ENCODE measurements at regions not wholly inside any gene's neighbourhood (a gene's known extent, or its start where the extent isn't known, plus 50 kb on each side); places are given as distances from the start of the nearest gene placed in this dataset.

DNA sequence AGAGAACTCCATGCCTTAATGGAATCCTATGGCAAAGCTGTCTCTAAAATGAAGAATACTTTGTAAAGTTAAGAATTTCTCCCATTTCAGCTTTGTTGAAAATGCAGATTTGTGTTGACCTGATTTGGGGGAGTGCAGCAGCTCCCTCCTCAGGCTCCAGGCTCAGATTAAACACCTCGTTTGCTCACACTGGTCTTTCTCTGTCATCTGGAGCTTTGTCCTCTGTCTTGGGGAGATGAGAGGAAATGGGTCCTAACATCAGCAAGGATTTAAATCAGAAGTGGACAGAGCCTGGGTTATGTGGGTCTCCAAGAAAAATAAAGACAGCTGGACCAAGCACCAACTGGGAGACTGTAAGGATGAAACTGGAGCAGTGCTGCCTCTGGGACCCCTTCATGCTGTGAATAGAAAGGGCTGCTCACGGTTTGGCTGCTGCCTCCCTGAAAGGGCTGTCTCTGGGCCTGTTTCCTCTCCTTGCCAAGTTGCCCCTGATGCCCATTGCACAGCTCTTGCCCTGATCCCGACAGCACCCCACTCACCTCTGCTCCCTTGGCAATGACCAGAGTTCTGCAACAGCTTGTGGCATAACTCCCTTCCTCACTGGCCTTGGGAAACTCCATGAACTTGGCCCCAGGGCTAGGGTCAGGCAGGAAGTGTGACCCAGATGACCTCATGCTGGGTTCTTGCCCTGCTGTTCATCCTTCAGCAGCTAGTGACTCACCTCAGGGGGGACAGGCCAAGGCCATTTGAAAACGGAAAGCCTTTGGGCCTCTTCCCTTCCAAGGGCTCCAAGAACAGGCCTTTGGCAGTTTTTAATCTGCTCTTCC is 197.2 kb downstream of the CYP26B1 start:
- no peaks in the 10 kb centered on the region for H3K9me3 ChIP-seq (ENCODE audit: low read depth)
- TF ChIP-seq, protein P1, sequence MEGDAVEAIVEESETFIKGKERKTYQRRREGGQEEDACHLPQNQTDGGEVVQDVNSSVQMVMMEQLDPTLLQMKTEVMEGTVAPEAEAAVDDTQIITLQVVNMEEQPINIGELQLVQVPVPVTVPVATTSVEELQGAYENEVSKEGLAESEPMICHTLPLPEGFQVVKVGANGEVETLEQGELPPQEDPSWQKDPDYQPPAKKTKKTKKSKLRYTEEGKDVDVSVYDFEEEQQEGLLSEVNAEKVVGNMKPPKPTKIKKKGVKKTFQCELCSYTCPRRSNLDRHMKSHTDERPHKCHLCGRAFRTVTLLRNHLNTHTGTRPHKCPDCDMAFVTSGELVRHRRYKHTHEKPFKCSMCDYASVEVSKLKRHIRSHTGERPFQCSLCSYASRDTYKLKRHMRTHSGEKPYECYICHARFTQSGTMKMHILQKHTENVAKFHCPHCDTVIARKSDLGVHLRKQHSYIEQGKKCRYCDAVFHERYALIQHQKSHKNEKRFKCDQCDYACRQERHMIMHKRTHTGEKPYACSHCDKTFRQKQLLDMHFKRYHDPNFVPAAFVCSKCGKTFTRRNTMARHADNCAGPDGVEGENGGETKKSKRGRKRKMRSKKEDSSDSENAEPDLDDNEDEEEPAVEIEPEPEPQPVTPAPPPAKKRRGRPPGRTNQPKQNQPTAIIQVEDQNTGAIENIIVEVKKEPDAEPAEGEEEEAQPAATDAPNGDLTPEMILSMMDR (IDR thresholded peaks at IDR 0.05; ENCODE audit: poor library complexity) = no peak
- no peak overlapping the region for H2AFZ ChIP-seq

DNA sequence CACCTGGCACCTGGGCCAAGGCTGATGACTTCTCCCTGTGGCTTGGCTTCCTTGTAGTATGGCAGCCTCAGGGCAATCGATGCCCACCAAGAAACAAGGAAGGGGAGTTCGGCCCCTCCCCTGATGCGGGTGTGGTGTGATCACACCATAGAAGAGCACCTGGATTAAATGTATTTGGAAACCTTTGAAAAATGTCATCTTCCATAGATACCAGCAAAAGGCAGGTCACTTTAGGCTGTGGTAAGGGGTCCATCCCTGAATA is 198.2 kb downstream of the CYP26B1 start:
- H3K79me2 ChIP-seq = no peaks in the 10 kb centered on the region
- H3K4me3 ChIP-seq = no peak overlapping the region
- DNase-seq (ENCODE audit: low spot score) = no peak
- H2AFZ ChIP-seq = no peak overlapping the region
- no peaks in the 10 kb centered on the region for H3K36me3 ChIP-seq (replicated peaks; ENCODE audit: insufficient read depth, low read depth)
- H4K20me1 ChIP-seq (ENCODE audit: insufficient read depth, poor library complexity, severe bottlenecking) = no peaks in the 10 kb centered on the region
- H3K27me3 ChIP-seq = no peaks in the 10 kb centered on the region
- no peak overlapping the region for H3K4me2 ChIP-seq
- H3K27ac ChIP-seq = no peak overlapping the region
- TF ChIP-seq EZH2phosphoT487 (IDR thresholded peaks at IDR 0.05; ENCODE audit: low read depth, severe bottlenecking, unreplicated experiment) = no peak
- no peak for TF ChIP-seq EZH2 (IDR thresholded peaks at IDR 0.05; ENCODE audit: borderline replicate concordance)
- TF ChIP-seq, protein P1 (IDR thresholded peaks at IDR 0.05; ENCODE audit: poor library complexity) = no peak
- no peaks in the 10 kb centered on the region for H3K9me2 ChIP-seq (replicated peaks; ENCODE audit: insufficient read depth)
- H3K9me3 ChIP-seq (ENCODE audit: low read depth) = no peaks in the 10 kb centered on the region
- WGBS (ENCODE audit: low lambda C conversion rate, missing lambda C conversion rate) = 92% methylated on average over 3 of the region's 3 CpGs
- no peaks in the 10 kb centered on the region for H3K4me1 ChIP-seq (ENCODE audit: insufficient read depth)

More for the DNA sequence above, 197.2 kb downstream of the CYP26B1 start:
- H3K9me2 ChIP-seq (replicated peaks; ENCODE audit: insufficient read depth) = no peaks in the 10 kb centered on the region
- WGBS (ENCODE audit: low lambda C conversion rate, missing lambda C conversion rate) = 72% methylated on average over 4 of the region's 4 CpGs
- no peaks in the 10 kb centered on the region for H4K20me1 ChIP-seq (ENCODE audit: insufficient read depth, poor library complexity, severe bottlenecking)
- no peak overlapping the region for H3K27ac ChIP-seq
- H3K27me3 ChIP-seq = no peaks in the 10 kb centered on the region
- H3K79me2 ChIP-seq = no peaks in the 10 kb centered on the region
- H3K4me3 ChIP-seq = no peak overlapping the region
- H3K4me1 ChIP-seq (ENCODE audit: insufficient read depth) = no peaks in the 10 kb centered on the region
- DNase-seq (ENCODE audit: low spot score) = no peak
- H3K36me3 ChIP-seq (replicated peaks; ENCODE audit: insufficient read depth, low read depth) = no peaks in the 10 kb centered on the region
- no peak overlapping the region for H3K4me2 ChIP-seq

DNA sequence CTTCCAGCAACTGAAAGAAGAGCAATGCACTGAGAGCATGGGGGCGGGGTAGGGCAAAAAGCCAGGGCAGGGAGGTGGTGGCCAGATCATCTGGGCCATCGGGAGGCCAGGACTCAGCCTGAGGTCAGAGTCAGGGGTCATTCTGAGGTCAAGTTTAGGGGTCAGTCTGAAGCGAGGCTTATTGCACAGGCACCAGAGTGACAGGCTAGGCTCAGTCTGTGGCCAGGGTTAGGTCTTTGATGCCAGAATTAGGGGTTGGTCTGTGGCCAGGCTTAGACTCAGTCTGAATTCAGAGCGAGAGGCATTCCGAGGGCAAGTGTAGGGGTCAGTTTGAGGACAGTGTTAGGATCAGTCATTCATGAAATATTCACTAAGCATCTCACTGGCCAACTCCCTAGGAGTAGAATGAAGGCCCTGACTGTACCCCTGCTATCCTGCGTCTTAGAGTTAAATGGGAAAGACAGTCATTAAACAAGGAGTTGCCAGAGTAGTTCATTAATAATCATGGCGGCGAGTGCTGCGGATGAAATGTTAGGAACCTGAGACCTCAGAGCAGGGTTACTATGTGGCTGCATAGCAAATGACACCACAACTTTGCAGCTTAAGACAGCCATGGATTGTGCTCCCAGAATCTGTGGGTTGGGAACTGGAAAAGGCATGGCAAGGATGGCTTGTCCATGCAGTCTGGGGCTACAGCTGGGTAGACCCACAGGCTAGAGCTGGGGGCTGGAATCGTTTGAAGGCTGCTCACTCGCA is 198.7 kb downstream of the CYP26B1 start:
- Histone ChIP-seq H3K27ac (no peak overlapping the region), H3K4me2 (no peak overlapping the region), H3K4me3 (no peak overlapping the region), H4K20me1 (ENCODE audit: insufficient read depth, poor library complexity, severe bottlenecking) (no peaks in the 10 kb centered on the region), H3K4me1 (ENCODE audit: insufficient read depth) (no peaks in the 10 kb centered on the region), H3K9me2 (replicated peaks; ENCODE audit: insufficient read depth) (no peaks in the 10 kb centered on the region), H3K27me3 (no peaks in the 10 kb centered on the region), H3K9me3 (ENCODE audit: low read depth) (no peaks in the 10 kb centered on the region), H3K36me3 (replicated peaks; ENCODE audit: insufficient read depth, low read depth) (no peaks in the 10 kb centered on the region), H3K79me2 (no peaks in the 10 kb centered on the region), H2AFZ (no peak overlapping the region)
- DNase-seq (ENCODE audit: low spot score) = no peak
- 84% methylated on average over 11 of the region's 11 CpGs for WGBS (ENCODE audit: low lambda C conversion rate, missing lambda C conversion rate)
- TF ChIP-seq EZH2phosphoT487 (IDR thresholded peaks at IDR 0.05; ENCODE audit: low read depth, severe bottlenecking, unreplicated experiment) (no peak), EZH2 (IDR thresholded peaks at IDR 0.05; ENCODE audit: borderline replicate concordance) (no peak)
- TF ChIP-seq, protein P1 (IDR thresholded peaks at IDR 0.05; ENCODE audit: poor library complexity) = no peak

Measured in hepatocyte (in vitro differentiated cells).